Daoy (cell line): ENCODE measurements at regions not wholly inside any gene's neighbourhood (a gene's known extent, or its start where the extent isn't known, plus 50 kb on each side); places are given as distances from the start of the nearest gene placed in this dataset.
A peak's percentile ranks its signal among the peaks of the same experiment; 100 is the strongest.

Experiments used
- DNase-seq: peaks from one replicate; pipeline ENCODE4 v3.0.0-alpha.2; 2015; ENCODE audit warnings: low read depth

DNA sequence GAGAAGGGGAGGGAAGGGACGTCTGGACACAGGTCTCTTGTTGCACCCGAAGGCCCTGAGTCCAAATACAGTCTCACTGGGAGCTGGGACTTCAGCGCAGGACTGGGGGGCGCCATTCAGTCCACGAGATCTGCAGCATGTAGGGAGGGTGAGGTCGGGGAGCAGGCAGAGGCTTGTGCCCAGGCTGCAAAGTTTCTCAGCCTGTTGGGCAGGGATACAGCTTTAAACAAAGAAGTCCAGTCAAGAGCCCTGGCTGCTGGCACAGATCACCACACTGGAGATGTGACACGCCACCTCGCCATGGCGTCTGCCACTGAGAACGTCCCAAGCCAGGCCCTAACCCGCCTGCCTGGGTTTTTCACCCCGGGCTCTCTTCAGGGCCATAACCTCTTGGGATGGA, 256.6 kb downstream of the DLL1 start:
- no peak for DNase-seq

DNA sequence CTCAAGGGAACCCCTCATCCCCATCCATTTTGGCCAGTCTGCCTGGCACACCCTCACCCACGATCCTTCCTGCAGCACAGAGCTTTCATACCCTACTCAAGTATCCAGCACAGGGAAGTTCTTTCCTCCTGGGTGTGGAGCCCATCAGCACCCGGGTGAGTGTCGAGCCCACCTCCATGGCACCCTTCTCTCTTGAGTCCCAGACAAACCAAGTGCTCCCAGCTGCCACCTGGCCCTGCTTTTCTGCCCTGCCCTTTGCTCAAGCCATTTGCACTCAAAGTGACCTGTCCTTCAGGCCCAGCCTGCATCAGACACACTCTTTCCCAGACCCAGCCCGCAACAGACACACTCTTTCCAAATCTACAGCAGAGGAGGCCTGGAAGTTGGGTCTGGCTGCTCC, 257.2 kb downstream of the DLL1 start:
- no peak for DNase-seq

DNA sequence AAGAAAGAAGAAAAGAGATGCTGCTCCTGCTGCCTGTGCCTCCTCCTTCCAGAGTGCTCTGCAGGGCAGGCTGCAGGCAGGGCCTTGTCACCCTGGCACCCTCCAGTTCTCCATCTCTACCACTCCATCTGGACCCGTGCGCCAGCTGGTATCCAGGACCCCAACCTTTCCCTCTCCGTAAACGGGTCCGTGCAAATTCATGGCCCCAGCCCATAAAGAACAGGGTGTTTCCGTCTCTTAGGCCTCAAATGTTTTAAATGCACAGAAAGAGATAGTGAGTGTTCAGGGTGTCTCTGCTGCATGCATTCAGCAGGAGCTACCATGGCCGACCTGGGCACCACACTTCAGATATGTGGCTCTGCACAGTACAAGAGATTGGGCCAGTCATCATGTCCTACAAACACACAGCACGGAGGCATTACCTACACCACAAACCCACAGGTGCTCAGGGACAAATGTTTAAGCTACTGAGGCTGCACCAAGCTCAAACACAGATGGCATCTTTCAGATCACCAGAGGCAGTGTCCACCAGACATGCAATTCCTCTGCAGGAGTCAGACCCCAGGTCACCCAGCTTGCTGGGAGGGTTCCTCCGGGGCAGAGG, 258.1 kb downstream of the DLL1 start:
- no peak for DNase-seq

DNA sequence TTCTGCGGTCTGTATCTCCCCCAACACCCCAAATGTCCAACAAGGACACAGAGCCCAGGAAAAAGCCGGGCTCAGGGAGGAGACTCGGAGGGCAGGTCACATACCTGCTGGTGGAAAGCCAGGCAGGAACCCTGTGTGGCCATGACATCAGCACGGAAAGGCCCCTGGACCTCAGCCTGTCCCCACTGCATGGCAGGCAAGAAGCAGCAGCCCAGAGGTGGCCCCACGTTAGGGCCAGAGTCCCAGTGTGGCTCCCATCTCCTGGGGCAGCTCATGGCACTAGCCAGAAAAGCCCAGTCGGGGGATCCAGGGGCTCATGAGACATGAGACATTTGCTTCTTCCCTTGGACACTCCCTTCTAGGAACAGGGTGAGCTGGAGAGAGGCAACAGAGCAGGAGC, 258.7 kb downstream of the DLL1 start:
- no peak for DNase-seq

DNA sequence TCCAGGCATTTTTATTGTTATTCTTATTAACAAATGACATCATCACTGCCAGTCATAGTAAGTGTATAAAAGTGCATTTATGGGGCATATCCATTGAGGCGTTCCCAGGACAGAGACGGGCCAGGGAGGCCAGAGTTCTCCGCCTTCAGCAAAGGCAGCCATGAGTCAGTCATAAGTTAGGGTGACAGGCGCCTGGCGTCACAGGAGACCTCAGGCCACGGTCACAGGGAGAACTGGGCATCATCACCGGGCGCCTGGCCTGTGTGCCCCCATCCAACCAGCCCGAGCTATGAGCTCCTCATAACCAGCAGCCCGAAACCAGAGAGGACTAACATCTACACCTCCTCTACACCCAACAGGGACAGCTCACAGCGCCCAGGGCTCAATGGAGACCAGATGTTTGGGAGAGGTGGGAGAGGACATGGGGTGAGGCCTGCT, 259.2 kb downstream of the DLL1 start:
- no peak for DNase-seq

DNA sequence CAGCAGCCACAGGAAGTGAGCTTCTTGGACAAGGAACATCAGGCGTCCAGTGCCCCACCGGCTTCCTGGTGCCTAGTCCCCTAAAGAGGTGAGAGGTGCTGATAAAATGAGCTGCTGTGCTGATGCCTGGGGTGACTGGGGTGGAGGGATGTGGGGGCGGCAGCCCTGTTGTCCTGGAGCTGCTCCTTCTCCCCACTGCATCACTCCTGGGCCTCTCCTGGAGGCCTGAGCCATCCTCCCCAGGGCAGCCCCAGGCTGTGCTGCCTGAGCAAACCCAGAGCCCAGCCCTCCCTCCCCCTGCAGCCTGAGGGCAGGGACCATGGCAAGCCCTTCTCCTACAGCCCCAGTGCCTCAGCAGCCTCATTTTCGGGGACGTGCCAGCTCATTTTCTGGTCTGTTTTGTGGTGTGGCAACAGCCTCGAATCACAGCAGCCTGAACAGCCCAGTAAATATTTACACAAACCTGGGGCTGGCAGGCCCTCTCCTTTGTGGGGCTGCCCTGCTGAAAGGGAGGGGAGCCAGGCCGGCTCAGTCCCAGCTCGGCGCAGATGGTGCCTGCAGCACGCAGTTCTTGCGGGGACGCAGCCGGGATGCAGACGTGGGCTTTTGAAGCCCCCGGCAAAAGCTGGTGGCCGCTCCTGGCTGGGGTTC, 259.9 kb downstream of the DLL1 start:
- no peak for DNase-seq

DNA sequence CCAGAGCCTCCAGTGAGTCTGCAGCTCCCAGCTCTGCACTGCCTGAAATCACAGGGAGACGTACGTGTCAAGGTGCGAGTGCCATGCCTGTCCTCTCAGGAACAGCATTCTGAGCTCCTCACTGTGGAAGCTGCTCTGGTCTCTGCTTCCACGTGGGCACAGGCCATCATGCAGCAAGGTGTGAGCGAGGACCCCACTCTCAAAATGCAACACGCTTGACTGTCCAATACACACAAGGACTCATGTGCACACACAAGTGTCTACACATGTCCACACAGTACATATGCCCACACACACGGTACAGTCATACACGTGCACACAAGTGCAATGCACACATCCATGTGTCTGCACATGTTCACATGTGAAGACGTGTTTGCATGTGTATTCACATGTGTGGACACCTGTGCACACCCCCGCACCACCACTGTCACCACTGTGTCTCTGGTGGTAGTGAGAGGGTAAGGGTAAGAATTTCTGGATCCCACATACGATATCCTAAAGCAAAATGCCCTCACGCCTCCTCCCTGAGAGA, 260.5 kb downstream of the DLL1 start:
- no peak for DNase-seq

DNA sequence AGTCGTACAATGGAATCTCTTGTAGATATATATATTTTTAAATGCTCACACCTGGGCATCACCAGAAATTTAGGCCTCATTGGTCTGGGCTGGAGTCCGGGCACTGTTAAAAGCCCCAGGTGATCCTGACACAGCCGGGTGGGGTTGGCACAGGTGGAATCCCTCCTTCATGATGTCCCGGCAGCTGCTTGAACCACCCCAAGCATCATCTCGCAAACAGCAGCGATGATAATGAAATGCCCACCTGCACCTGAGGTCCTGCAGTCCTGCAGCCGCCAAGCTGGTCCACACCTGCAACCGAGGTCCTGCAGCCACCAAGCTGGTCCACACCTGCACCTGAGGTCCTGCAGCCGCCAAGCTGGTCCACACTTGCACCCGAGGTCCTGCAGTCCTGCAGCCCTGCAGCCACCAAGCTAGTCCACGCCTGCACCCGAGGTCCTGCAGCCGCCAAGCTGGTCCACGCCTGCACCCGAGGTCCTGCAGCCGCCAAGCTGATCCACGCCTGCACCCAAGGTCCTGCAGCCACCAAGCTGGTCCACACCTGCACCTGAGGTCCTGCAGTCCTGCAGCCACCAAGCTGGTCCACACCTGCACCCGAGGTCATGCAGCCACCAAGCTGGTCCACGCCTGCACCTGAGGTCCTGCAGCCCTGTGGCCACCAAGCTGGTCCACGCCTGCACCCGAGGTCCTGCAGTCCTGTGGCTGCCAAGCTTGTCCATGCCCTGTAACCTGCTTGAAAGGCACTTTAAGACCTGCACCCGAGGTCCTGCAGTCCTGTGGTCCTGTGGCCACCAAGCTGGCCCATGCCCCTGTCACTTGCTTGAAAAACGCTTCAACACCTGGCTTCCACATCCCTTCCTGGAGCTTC, 261.2 kb downstream of the DLL1 start:
- DNase-seq = no peak

DNA sequence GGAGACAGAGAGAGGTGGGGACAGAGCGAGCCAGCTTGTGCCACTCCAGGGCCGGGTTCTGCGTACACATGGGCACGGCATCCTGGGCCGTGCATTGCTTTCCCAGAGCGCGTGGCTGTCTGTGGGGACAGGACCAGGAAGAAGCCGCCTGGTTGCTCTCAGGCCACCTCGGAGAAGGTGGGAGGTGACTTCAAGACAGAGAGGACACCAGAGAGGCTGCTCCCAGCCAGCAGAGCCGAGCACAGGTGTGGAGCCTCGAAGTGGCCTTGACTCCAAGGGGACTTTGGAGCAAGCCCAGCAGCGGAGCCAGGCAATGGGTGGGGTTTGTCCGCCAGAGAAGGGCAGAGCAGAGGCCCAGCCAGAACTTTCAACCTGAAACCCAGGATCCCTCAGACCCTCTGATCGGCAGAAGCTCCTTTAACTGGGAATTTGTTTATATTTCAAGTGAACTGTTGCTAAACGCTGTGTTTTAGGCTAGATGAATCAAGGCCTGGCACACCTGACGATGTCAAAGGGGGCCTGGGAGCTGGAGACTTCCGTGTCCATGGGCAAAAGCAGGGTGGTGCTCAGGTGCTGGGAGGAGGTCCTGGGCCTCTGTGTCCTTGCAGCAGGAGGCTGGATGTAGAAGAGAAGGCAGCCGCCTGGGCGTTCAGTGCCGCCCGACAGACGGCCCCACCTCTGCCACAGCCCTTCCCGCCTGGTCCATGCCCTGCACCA, 262.1 kb downstream of the DLL1 start:
- no peak for DNase-seq

DNA sequence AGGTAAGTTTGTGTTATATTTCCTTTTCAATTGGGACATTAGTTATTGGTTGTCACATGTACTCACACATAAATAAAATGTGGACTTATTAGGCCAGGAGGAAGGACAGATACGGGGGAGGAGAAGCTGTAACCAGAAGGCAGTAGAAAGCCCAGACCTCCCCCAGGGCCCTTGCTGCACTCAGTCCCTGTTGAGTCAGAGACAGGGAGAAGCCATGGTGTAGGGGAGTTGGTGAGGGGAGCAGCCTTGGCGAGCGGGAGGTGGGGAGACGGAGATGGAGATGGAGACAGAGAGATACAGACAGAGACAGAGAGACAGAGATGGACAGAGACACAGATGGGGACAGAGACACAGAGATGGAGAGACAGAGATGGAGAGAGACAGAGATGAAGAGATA, 263.2 kb downstream of the DLL1 start:
- DNase-seq = no peak

DNA sequence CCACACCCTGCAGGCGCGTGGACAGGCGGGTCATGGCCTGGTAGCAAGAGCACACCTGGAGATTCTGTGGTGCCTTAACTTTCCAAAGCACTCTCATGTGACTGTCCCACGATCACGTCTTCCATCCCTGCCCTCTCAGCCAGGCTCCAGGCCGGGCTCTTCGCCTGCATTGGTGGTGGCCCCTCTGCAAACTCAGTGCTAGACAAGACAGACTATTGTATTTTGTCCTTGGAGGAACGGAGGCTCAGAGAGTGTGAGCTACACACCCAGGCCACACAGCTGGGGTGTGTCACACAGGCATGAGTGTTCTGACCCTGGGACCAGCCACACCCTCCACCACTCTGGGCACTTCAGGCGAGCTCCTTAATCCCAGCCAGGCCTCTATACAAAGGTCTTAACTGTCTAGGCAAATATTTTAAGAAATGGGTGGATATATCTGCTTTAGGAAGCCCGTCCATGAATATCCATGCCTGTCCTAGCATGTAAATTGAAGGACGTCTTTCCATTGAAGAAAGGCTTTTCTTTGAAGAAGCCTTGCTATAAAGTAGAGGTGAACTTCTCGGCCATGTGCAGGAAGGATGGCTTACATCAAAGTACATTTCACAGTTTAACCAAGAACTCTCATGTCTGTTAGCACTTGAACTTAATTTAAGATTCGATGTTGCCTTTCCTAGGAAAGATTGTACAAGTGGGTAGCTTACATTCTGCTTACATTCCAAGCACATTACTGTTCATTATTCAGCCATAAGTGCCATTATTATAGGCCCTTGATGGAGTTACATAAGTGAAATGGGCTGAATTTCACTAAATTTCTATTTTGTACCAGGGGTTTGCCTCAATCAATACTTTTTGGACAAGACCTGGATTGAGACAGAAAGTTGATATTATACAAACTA, 263.9 kb downstream of the DLL1 start:
- no peak for DNase-seq

DNA sequence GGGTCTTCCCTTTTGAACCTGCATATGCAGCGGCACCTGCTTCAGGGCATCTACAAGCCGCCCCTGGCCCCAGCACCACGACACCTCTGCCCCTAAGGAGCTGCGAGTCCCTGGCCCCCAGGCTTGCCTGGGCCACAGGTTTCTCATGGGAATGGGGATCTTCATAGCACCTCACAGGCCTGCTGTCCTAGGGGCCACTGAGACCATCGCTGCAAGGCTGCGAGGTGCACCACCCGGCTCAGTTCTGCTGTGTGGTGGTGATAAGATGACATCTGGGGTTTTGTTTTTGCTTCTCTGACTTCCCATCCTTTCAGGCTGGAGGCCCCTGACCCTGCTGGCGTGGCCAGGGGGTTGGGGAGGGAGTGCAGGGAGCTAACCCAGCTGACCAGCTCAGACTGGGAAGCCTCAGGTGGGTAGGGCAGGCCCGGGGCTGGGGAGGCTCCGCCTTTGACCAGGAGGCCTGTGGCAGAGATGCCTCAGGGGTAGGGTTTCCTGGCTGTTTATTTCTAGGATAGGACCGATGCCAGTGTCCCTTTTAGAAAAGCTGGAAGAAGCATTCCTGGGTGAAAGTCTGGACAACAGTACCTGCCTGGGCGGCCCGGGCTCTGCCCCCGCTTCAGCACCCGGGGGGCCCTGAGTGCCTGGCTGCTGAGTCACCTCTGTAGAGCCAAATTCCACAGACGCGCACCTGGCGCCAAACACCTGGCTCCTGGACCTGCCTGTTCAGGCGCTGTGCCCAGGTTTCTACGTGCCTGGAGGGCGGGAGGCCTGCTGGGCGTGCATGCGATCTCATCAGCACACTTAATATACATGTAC, 264.7 kb downstream of the DLL1 start:
- DNase-seq = no peak

DNA sequence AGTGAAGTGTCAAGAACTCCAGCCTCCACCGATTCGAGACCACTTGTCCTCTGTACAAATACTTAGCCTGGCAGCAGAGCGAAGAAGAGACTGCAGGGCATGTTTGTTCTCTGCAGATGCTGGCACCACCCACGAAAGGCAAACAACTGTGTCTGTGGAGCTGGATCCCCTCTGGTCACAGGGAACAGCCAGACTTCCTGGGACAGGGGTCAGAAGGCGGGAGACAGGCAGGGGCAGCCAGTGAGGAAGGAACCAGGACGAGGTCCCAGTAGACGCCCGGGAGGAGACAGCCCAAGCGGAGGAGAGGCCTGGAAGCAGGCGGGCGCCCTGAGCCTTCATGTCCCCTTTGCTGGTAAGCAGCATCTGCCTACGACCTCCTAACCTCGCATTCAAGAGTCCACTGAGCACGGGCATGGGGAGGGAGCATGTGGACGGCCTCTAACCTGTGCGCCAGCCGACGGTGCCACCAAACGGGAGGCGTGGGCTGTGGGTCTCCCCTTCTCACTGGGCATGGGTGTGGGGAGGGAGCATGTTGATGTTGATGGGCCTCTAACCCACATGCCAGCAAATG, 265.5 kb downstream of the DLL1 start:
- DNase-seq = no peak

DNA sequence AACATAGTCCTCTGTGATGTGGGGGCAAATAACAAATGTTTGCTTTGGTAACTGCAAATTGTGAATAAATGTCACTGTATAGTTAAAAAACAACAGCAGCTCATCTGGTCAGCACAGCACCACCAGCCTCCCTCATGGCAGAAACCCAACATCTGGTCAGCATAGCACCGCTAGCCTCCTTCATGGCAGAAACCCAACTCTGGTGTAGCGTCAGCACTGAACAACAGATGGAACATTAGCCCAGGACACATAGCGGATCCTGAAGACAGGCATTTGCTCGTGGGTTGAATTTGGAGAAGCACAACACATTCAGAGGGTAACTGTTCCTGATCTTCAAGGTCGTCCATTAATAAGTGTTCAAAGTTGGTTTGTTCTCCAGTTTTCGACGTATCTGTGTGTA, 265.9 kb downstream of the DLL1 start:
- peak; percentile 61 for DNase-seq

DNA sequence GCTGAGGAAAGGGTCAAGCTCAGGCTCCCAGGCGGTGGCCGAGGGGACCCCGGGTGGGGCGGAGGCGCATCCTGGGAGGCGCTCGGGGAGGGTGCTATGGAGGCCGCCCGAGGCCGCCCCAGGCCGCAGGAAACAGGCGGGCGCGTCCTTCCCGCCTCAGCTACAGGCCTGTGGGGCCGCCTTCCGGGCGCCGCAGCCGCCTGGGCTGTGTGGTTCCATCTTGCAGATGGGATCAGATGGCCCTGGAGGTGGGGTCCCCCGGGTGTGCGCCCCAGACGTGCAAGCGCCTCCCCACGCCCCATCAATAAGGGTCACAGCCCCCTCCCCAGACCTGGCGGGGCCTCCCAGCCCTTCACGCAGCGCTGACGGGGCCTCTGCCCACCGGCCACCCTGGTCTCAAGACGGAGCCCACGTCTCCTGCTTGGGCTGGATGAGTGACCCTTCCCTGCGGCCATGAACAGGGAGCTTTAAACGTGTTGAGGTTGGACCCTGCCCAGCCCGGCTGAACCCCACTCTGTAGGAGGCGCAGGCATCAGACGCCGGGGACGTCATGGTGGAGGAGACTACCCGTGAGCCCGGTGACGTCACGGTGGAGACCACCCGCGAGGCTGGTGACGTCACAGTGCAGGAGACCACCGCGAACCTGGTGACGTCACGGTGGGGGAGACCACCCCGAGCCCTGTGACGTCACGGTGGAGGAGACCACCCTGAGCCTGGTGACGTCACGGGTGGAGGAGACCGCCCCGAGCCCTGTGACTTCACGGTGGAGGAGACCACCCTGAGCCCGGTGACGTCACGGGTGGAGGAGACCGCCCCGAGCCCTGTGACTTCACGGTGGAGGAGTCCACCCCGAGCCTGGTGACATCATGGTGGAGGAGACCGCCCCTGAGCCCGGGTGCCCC, 267.0 kb downstream of the DLL1 start:
- DNase-seq = peak; percentile 51

DNA sequence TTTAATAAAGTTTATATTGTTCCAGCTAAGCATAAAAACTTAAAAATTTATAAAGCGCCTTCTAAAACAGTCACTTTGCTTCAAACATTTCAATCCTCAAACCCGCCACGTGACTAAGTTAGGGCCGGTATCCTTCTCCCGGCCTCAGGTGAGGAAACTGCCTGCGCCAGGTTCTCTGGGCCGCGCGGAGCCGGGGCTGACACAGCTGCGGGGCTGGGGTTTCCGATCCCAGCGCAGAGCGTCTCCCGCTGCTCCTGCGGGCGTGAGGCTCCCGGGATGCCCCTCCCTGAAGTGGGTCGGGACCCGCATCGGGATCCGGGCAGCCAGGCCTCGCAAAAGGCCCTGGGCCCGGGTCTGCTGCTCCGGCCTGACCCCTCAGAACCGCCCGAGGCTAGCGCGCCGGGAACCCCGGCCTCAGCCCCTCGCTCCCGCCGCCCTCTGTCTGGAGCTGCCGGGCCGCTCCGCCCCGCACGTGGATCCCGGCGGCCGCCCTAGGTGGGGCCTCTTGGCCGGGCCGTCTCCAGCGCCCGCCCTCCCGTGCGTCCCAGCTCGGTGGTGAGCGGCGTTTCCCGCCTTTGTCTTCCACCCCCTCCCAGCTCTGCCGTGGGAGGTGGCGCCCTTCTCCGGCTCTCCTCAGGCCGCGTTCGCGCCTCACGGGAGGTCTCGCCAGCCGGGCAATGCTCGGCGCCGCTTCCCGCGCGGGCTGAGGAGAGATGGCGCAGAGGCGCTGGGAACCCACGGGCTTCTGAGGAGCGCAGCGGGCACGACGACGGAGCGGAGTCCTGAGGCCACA, 267.9 kb downstream of the DLL1 start:
- no peak for DNase-seq

DNA sequence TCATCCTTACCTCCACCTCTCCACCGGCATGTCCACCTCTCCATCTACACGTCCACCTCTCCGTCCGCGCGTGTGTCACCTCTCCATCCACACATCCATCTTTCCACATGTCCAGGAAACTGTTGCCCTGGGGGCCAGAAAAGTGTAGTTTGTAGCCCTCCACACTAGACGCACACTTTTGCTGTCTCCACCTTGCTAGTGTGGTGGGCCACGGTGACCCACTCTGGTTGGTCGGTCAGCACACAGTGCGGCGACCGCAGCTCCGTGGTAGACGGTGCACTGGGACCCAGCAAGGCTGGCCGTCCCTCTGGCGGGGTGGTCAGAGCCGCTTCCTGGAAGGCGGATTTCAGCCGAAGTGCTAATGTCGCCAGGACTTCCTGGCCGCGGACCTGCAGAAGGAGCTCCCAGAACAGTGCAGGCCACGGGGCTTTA, 268.6 kb downstream of the DLL1 start:
- no peak for DNase-seq

DNA sequence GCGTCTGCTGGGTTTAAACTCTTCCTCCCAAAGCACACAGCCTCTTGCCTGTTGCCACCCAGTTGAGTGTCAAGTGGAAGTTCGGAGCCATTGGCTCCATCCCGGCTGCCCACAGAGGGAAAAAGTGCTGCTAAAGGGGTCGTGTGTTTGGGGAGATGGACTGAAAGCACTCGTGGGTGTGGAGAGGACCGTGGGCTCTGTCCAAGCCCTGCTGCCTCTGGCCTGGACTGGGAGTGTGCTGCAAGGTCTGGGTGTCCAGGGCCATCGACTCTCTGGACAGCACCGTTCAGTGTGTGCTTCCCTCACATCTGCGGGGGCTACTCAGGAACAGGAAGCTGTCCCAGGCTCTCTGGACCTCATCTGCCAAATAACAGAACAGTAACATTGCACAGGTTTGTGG, 269.3 kb downstream of the DLL1 start:
- DNase-seq = no peak
